SKM-1 treated with dmso at 0.1 percent for 144 hours (cell line): ENCODE measurements at regions not wholly inside any gene's neighbourhood (a gene's known extent, or its start where the extent isn't known, plus 50 kb on each side); places are given as distances from the start of the nearest gene placed in this dataset.
A peak's percentile ranks its signal among the peaks of the same experiment; 100 is the strongest.

ENCODE experiments used
- DNase-seq: peaks from one replicate; lab custom pipeline; 2025; ENCODE audit not compliant: unreplicated experiment; lab: John Stamatoyannopoulos, UW

GRCh38 chrX:15985937-15986336 lies 131.3 kb upstream of the AP1S2 start:
- no peak for DNase-seq

- no peak for DNase-seq
Measured at GRCh38 chrX:15983034-15983433, 128.4 kb upstream of the AP1S2 start.

GRCh38 chrX:15977644-15978043 lies 123.0 kb upstream of the AP1S2 start:
- peak; percentile 1 for DNase-seq

- peak; percentile 46 for DNase-seq
Measured at GRCh38 chrX:15976396-15976795, 121.8 kb upstream of the AP1S2 start.

GRCh38 chrX:15973946-15974345 lies 119.3 kb upstream of the AP1S2 start:
- DNase-seq = peak; percentile 4

- DNase-seq = peak; percentile 1
Measured at GRCh38 chrX:15973299-15973698, 118.7 kb upstream of the AP1S2 start.

- DNase-seq = no peak
Measured at GRCh38 chrX:15971696-15972095, 117.1 kb upstream of the AP1S2 start.

GRCh38 chrX:15963858-15964257 lies 109.2 kb upstream of the AP1S2 start:
- DNase-seq = no peak

- no peak for DNase-seq
Measured at GRCh38 chrX:15960237-15960636, 105.6 kb upstream of the AP1S2 start.

GRCh38 chrX:15956681-15957080 lies 102.1 kb upstream of the AP1S2 start:
- DNase-seq = no peak

- DNase-seq = no peak
Measured at GRCh38 chrX:15953801-15954200, 99.2 kb upstream of the AP1S2 start.

GRCh38 chrX:15952212-15952611 lies 97.6 kb upstream of the AP1S2 start:
- DNase-seq = no peak

GRCh38 chrX:15948318-15948660 lies 93.7 kb upstream of the AP1S2 start:
- no peak for DNase-seq

GRCh38 chrX:15947648-15948317 lies 93.2 kb upstream of the AP1S2 start:
- DNase-seq = no peak

GRCh38 chrX:15946783-15947580 lies 92.4 kb upstream of the AP1S2 start:
- DNase-seq = no peak

- DNase-seq = no peak
Measured at GRCh38 chrX:15943391-15943790, 88.8 kb upstream of the AP1S2 start.

GRCh38 chrX:15942307-15942706 lies 87.7 kb upstream of the AP1S2 start:
- no peak for DNase-seq

GRCh38 chrX:15939737-15940136 lies 85.1 kb upstream of the AP1S2 start:
- DNase-seq = no peak

- DNase-seq = no peak
Measured at GRCh38 chrX:15938072-15938471, 83.5 kb upstream of the AP1S2 start.

- no peak for DNase-seq
Measured at GRCh38 chrX:15931362-15931761, 76.7 kb upstream of the AP1S2 start.

- no peak for DNase-seq
Measured at GRCh38 chrX:15930585-15930984, 76.0 kb upstream of the AP1S2 start.

GRCh38 chrX:15929194-15929593 lies 74.6 kb upstream of the AP1S2 start:
- no peak for DNase-seq

GRCh38 chrX:15926622-15927021 lies 72.0 kb upstream of the AP1S2 start:
- no peak for DNase-seq
